ENCODE measurements at regions not wholly inside any gene's neighbourhood (a gene's known extent, or its start where the extent isn't known, plus 50 kb on each side); places are given as distances from the start of the nearest gene placed in this dataset.

DNA sequence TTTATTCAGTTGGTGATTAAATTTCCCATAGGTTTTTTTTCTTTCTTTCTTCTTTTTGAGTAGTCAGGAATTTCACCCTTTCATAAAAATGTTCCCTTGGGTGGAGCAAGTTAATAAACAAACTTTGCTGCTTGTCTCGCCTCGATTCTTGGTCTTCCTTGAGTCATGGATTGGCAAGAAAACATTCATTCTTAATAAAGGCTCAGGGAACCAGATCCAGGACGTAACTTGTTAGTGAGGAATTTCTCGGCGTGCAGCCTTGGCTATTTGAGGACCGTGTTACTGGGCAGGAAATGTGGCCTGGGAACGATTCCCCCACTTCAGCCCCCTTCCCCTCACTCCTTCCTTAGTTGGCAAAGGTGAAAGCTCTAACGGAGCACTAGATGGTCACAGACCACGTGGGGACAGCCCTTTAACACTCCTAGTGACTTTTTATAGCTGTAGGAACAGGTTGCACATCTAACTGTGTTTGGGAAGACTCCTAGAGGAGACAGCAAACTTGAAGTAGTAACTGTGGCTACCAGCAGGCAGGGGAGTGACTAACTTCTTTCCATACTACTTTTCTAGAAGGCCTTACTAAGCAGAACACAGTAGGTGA is 106.8 kb downstream of the UCHL1 start:
- TF ChIP-seq EZH2 (IDR thresholded peaks at IDR 0.05; ENCODE audit: low read depth, unreplicated experiment): no peak
- no peak for TF ChIP-seq CTCF (conservative IDR thresholded peaks at IDR 0.05; ENCODE audit: low read depth in 2 of 2)
- TF ChIP-seq, protein P1, sequence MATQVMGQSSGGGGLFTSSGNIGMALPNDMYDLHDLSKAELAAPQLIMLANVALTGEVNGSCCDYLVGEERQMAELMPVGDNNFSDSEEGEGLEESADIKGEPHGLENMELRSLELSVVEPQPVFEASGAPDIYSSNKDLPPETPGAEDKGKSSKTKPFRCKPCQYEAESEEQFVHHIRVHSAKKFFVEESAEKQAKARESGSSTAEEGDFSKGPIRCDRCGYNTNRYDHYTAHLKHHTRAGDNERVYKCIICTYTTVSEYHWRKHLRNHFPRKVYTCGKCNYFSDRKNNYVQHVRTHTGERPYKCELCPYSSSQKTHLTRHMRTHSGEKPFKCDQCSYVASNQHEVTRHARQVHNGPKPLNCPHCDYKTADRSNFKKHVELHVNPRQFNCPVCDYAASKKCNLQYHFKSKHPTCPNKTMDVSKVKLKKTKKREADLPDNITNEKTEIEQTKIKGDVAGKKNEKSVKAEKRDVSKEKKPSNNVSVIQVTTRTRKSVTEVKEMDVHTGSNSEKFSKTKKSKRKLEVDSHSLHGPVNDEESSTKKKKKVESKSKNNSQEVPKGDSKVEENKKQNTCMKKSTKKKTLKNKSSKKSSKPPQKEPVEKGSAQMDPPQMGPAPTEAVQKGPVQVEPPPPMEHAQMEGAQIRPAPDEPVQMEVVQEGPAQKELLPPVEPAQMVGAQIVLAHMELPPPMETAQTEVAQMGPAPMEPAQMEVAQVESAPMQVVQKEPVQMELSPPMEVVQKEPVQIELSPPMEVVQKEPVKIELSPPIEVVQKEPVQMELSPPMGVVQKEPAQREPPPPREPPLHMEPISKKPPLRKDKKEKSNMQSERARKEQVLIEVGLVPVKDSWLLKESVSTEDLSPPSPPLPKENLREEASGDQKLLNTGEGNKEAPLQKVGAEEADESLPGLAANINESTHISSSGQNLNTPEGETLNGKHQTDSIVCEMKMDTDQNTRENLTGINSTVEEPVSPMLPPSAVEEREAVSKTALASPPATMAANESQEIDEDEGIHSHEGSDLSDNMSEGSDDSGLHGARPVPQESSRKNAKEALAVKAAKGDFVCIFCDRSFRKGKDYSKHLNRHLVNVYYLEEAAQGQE (IDR thresholded peaks at IDR 0.05; ENCODE audit: unreplicated experiment): no peak
- TF ChIP-seq EZH2phosphoT487 (IDR thresholded peaks at IDR 0.05; ENCODE audit: unreplicated experiment): no peak
- no peak for TF ChIP-seq ZNF114 (CRISPR knock-in tag; IDR thresholded peaks at IDR 0.05)
- no peak for TF ChIP-seq POLR2AphosphoS5 (IDR thresholded peaks at IDR 0.05; ENCODE audit: low read depth)
